ENCODE measurements at regions not wholly inside any gene's neighbourhood (a gene's known extent, or its start where the extent isn't known, plus 50 kb on each side); places are given as distances from the start of the nearest gene placed in this dataset.

DNA sequence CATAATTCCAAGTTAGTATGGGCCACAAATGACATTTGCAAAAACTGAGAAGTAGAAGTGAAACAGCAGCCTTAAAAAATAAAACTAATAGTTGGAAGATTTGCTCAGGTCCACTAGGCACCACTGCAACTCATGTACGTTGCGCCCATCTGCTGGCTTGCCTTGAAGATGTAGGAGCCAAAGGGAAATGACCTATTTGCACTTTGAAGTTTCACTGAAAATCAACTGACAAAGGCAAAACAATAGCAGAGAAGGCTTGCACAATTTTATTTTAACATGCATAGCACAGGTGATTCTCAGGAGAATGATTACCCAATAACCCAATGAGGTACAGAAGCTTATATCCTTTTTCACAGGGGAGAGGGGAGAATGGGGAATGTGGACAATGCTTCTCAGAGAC is 170.1 kb upstream of the USP25 start:
- Histone ChIP-seq H3K9me3 (ENCODE audit: control insufficient read depth, insufficient read depth, low read length) (no peaks in the 10 kb centered on the region), H3K4me3 (ENCODE audit: low read depth, low read length) (no peak overlapping the region), H3K27me3 (ENCODE audit: control insufficient read depth, insufficient read depth, low read length) (no peaks in the 10 kb centered on the region), H3K27ac (ENCODE audit: low read depth, low read length) (no peak overlapping the region)
- no peak for DNase-seq (ENCODE audit: low read depth, low spot score)
- POLR2A ChIA-PET: no interaction called here
- TF ChIP-seq, protein P1, sequence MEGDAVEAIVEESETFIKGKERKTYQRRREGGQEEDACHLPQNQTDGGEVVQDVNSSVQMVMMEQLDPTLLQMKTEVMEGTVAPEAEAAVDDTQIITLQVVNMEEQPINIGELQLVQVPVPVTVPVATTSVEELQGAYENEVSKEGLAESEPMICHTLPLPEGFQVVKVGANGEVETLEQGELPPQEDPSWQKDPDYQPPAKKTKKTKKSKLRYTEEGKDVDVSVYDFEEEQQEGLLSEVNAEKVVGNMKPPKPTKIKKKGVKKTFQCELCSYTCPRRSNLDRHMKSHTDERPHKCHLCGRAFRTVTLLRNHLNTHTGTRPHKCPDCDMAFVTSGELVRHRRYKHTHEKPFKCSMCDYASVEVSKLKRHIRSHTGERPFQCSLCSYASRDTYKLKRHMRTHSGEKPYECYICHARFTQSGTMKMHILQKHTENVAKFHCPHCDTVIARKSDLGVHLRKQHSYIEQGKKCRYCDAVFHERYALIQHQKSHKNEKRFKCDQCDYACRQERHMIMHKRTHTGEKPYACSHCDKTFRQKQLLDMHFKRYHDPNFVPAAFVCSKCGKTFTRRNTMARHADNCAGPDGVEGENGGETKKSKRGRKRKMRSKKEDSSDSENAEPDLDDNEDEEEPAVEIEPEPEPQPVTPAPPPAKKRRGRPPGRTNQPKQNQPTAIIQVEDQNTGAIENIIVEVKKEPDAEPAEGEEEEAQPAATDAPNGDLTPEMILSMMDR (IDR thresholded peaks at IDR 0.05; ENCODE audit: low read depth, low read length): no peak
- CTCF ChIA-PET: no interaction called here

DNA sequence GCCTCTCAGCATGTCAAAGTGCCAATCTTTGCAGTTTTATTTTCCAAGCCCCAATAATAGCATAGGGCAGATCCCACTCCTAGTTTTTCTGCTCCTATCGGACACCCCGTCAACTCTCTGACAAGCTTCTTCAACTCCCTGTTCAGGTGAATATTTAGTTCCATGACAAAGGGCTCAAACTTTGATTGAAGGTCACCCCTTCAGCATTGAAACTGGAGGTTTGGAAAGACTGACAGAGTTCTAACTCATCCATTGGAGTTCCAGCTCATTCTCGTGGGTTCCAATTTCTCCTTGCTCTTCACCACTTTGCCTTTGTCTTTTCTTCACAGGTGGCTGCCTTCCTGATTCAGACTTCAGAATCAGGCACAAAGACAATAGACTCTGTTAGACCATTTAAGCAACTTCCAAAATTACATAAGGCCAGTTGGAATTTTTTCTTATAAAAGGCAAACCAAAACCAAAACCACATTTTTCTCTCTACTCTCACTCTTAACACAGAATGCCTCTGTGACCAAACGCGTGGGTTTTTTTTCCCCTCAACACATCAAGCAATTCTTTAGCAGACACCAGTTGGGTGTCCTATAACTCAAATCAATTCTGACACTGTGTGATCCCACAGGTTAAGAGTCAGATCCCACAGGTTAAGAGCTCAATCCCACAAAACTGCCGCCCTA is 169.3 kb upstream of the USP25 start:
- ChIA-PET POLR2A (no interaction called here), CTCF (no interaction called here)
- no peaks in the 10 kb centered on the region for H3K9me3 ChIP-seq (ENCODE audit: control insufficient read depth, insufficient read depth, low read length)
- TF ChIP-seq, protein P1 (IDR thresholded peaks at IDR 0.05; ENCODE audit: low read depth, low read length): no peak
- no peaks in the 10 kb centered on the region for H3K27me3 ChIP-seq (ENCODE audit: control insufficient read depth, insufficient read depth, low read length)
- DNase-seq (ENCODE audit: low read depth, low spot score): no peak
- no peak overlapping the region for H3K4me3 ChIP-seq (ENCODE audit: low read depth, low read length)
- no peak overlapping the region for H3K27ac ChIP-seq (ENCODE audit: low read depth, low read length)

- TF ChIP-seq, protein P1 (IDR thresholded peaks at IDR 0.05; ENCODE audit: low read depth, low read length): no peak
- Histone ChIP-seq H3K9me3 (ENCODE audit: control insufficient read depth, insufficient read depth, low read length) (no peaks in the 10 kb centered on the region), H3K4me3 (ENCODE audit: low read depth, low read length) (no peak overlapping the region), H3K27me3 (ENCODE audit: control insufficient read depth, insufficient read depth, low read length) (no peaks in the 10 kb centered on the region), H3K27ac (ENCODE audit: low read depth, low read length) (no peak overlapping the region)
- ChIA-PET CTCF (no interaction called here), POLR2A (no interaction called here)
- DNase-seq (ENCODE audit: low read depth, low spot score): no peak
These were observed 167.0 kb upstream of the USP25 start for GRCh38 chr21:15562748-15563147.

GRCh38 chr21:15564907-15565306 is 164.9 kb upstream of the USP25 start:
- Histone ChIP-seq H3K9me3 (ENCODE audit: control insufficient read depth, insufficient read depth, low read length) (no peaks in the 10 kb centered on the region), H3K27me3 (ENCODE audit: control insufficient read depth, insufficient read depth, low read length) (no peaks in the 10 kb centered on the region), H3K4me3 (ENCODE audit: low read depth, low read length) (no peak overlapping the region), H3K27ac (ENCODE audit: low read depth, low read length) (no peak overlapping the region)
- ChIA-PET CTCF (no interaction called here), POLR2A (no interaction called here)
- TF ChIP-seq, protein P1 (IDR thresholded peaks at IDR 0.05; ENCODE audit: low read depth, low read length): no peak
- DNase-seq (ENCODE audit: low read depth, low spot score): no peak

DNA sequence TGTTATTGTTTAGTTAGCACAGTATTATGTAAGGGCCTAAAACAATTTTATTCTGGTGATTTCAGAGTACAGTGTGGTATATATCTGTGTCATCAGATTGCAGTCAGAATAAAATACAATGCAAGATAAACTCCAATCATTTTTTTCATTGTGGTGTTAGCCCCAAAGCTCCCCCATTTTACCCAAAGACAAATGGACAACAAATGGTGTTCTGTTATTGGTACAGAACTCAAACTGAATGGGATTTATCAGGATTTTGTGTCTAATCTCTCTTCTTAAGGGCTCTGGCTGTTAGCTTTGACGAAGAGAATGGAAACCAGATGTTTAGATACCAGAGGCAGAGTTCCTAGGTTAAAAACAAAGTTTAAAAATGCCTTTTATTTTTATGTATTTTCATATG is 163.1 kb upstream of the USP25 start:
- Histone ChIP-seq H3K27ac (ENCODE audit: low read depth, low read length) (no peak overlapping the region), H3K9me3 (ENCODE audit: control insufficient read depth, insufficient read depth, low read length) (no peaks in the 10 kb centered on the region), H3K4me3 (ENCODE audit: low read depth, low read length) (no peak overlapping the region), H3K27me3 (ENCODE audit: control insufficient read depth, insufficient read depth, low read length) (no peaks in the 10 kb centered on the region)
- CTCF ChIA-PET: no interaction called here
- TF ChIP-seq, protein P1 (IDR thresholded peaks at IDR 0.05; ENCODE audit: low read depth, low read length): no peak
- POLR2A ChIA-PET: no interaction called here
- DNase-seq (ENCODE audit: low read depth, low spot score): no peak
